ENCODE measurements at regions not wholly inside any gene's neighbourhood (a gene's known extent, or its start where the extent isn't known, plus 50 kb on each side); places are given as distances from the start of the nearest gene placed in this dataset.

DNA sequence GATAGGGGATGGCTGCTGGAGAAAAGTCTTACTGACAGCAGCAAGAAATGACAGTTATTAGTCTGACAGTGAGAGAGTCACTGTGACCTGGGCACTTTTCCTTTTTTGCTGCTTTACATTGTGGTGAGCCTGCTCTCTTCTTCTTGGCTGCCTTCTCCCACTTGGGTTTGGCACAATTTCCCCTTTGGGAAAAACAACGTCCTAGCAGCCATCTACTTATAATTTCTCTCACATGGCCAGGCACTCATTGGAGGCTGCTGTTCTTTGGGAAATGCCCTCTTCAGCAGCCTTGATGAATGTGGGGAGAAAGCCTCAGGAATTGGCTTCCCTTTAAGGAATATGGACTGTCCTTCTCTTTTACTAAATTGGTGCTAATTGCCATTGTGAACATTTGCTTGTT, 60.4 kb upstream of the SLC1A4 start:
- TF ChIP-seq, protein P1, sequence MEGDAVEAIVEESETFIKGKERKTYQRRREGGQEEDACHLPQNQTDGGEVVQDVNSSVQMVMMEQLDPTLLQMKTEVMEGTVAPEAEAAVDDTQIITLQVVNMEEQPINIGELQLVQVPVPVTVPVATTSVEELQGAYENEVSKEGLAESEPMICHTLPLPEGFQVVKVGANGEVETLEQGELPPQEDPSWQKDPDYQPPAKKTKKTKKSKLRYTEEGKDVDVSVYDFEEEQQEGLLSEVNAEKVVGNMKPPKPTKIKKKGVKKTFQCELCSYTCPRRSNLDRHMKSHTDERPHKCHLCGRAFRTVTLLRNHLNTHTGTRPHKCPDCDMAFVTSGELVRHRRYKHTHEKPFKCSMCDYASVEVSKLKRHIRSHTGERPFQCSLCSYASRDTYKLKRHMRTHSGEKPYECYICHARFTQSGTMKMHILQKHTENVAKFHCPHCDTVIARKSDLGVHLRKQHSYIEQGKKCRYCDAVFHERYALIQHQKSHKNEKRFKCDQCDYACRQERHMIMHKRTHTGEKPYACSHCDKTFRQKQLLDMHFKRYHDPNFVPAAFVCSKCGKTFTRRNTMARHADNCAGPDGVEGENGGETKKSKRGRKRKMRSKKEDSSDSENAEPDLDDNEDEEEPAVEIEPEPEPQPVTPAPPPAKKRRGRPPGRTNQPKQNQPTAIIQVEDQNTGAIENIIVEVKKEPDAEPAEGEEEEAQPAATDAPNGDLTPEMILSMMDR (IDR thresholded peaks at IDR 0.05), result no peak
- no peak for TF ChIP-seq POLR2A (IDR thresholded peaks at IDR 0.05)
- TF ChIP-seq EP300 (IDR thresholded peaks at IDR 0.05), result no peak
